Activated CD4-positive, alpha-beta memory T cell treated with anti-CD3 and anti-CD28 coated beads for 36 hours (primary cell): ENCODE measurements at regions not wholly inside any gene's neighbourhood (a gene's known extent, or its start where the extent isn't known, plus 50 kb on each side); places are given as distances from the start of the nearest gene placed in this dataset.

ENCODE experiments used
- CTCF ChIA-PET: fragments of 350-600 bp; sonication (Branson Sonifier 250); formaldehyde crosslinking; loops from one replicate; lab custom pipeline; 2021; ENCODE audit warnings: antibody characterized with exemption, inconsistent platforms; lab: Charles Lee
- POLR2A ChIA-PET: fragments of 350-600 bp; sonication (Branson Sonifier 250); formaldehyde crosslinking; loops from one replicate; lab custom pipeline; 2021; ENCODE audit warnings: antibody characterized with exemption; lab: Charles Lee
- DNase-seq: peaks from one replicate; pipeline ENCODE4 v3.0.0-alpha.2; 2020
- H3K27ac Mint-ChIP-seq: one replicate; pipeline ENCODE4 v1.8.0; 2021; ENCODE audit warnings: mixed read lengths
- H3K27me3 Mint-ChIP-seq: one replicate; pipeline ENCODE4 v1.8.0; 2021; ENCODE audit warnings: mixed read lengths
- H3K36me3 Mint-ChIP-seq: one replicate; pipeline ENCODE4 v1.8.0; 2021; ENCODE audit warnings: mixed read lengths
- H3K4me1 Mint-ChIP-seq: one replicate; pipeline ENCODE4 v1.8.0; 2021; ENCODE audit warnings: low read depth, mixed read lengths
- H3K4me3 Mint-ChIP-seq: one replicate; pipeline ENCODE4 v1.8.0; 2021; ENCODE audit warnings: mild to moderate bottlenecking, mixed read lengths
- H3K9me3 Mint-ChIP-seq: one replicate; pipeline ENCODE4 v1.8.0; 2021; ENCODE audit warnings: mixed read lengths
- intact Hi-C: fragments of 100-400 bp; cut with micrococcal nuclease; formaldehyde crosslinking; loops from one replicate; pipeline ENCODE4 v1.15.1; 2023

- POLR2A ChIA-PET, result no interaction called here
- H3K9me3 Mint-ChIP-seq, result no peaks in the 10 kb centered on the region
- H3K27ac Mint-ChIP-seq, result no peak overlapping the region
These were observed 266.1 kb downstream of the SLC4A3 start for GRCh38 chr2:219893541-219893940.

GRCh38 chr2:219897456-219897855 lies 270.0 kb downstream of the SLC4A3 start:
- Mint-ChIP-seq H3K36me3 (no peaks in the 10 kb centered on the region), H3K4me1 (no peaks in the 10 kb centered on the region), H3K27ac (no peak overlapping the region), H3K4me3 (no peak overlapping the region), H3K27me3 (peaks cover 3% of the 10 kb centered on the region), H3K9me3 (no peaks in the 10 kb centered on the region)
- no peak for DNase-seq
- intact Hi-C loops, result no loop called here
- ChIA-PET CTCF (no interaction called here), POLR2A (no interaction called here)

More at GRCh38 chr2:219893541-219893940, 266.1 kb downstream of the SLC4A3 start:
- intact Hi-C loops, result no loop called here
- Mint-ChIP-seq H3K36me3 (no peaks in the 10 kb centered on the region), H3K4me1 (no peaks in the 10 kb centered on the region), H3K4me3 (no peak overlapping the region), H3K27me3 (no peaks in the 10 kb centered on the region)
- DNase-seq, result no peak
- CTCF ChIA-PET, result no interaction called here

- no peak overlapping the region for H3K27ac Mint-ChIP-seq
- POLR2A ChIA-PET, result no interaction called here
- peaks cover 3% of the 10 kb centered on the region for H3K27me3 Mint-ChIP-seq
- intact Hi-C loops, result no loop called here
- H3K9me3 Mint-ChIP-seq, result no peaks in the 10 kb centered on the region
- no peak for DNase-seq
- CTCF ChIA-PET, result no interaction called here
- H3K4me1 Mint-ChIP-seq, result no peaks in the 10 kb centered on the region
- H3K4me3 Mint-ChIP-seq, result no peak overlapping the region
- H3K36me3 Mint-ChIP-seq, result no peaks in the 10 kb centered on the region
These were observed 273.7 kb downstream of the SLC4A3 start for GRCh38 chr2:219901155-219901554.

- no peaks in the 10 kb centered on the region for H3K36me3 Mint-ChIP-seq
- H3K27me3 Mint-ChIP-seq, result peaks cover 3% of the 10 kb centered on the region
- H3K27ac Mint-ChIP-seq, result no peak overlapping the region
- intact Hi-C loops, result no loop called here
- no peaks in the 10 kb centered on the region for H3K9me3 Mint-ChIP-seq
- ChIA-PET POLR2A (interaction anchor here (0.6 kb wide), 1 partner anchor 717 kb away, joined by 4 read pairs; no protein-coding TSS in a partner anchor), CTCF (no interaction called here)
- H3K4me3 Mint-ChIP-seq, result no peak overlapping the region
- H3K4me1 Mint-ChIP-seq, result no peaks in the 10 kb centered on the region
- DNase-seq, result no peak
These were observed 275.6 kb downstream of the SLC4A3 start for GRCh38 chr2:219902891-219903552.

- ChIA-PET POLR2A (no interaction called here), CTCF (no interaction called here)
- H3K27me3 Mint-ChIP-seq, result peaks cover 3% of the 10 kb centered on the region
- no peaks in the 10 kb centered on the region for H3K36me3 Mint-ChIP-seq
- no peak for DNase-seq
- H3K27ac Mint-ChIP-seq, result no peak overlapping the region
- H3K9me3 Mint-ChIP-seq, result no peaks in the 10 kb centered on the region
- no peaks in the 10 kb centered on the region for H3K4me1 Mint-ChIP-seq
- H3K4me3 Mint-ChIP-seq, result no peak overlapping the region
- intact Hi-C loops, result no loop called here
These were observed 278.2 kb downstream of the SLC4A3 start for GRCh38 chr2:219905640-219906039.

GRCh38 chr2:219906114-219907010 lies 278.9 kb downstream of the SLC4A3 start:
- Mint-ChIP-seq H3K4me3 (no peak overlapping the region), H3K4me1 (no peaks in the 10 kb centered on the region), H3K36me3 (no peaks in the 10 kb centered on the region), H3K9me3 (no peaks in the 10 kb centered on the region), H3K27ac (no peak overlapping the region), H3K27me3 (peaks cover 3% of the 10 kb centered on the region)
- intact Hi-C loops, result no loop called here
- CTCF ChIA-PET, result no interaction called here
- no peak for DNase-seq
- POLR2A ChIA-PET, result no interaction called here

- Mint-ChIP-seq H3K4me3 (no peak overlapping the region), H3K27me3 (peaks cover 3% of the 10 kb centered on the region), H3K4me1 (no peaks in the 10 kb centered on the region), H3K27ac (no peak overlapping the region), H3K9me3 (no peaks in the 10 kb centered on the region), H3K36me3 (no peaks in the 10 kb centered on the region)
- CTCF ChIA-PET, result no interaction called here
- DNase-seq, result no peak
- intact Hi-C loops, result no loop called here
- POLR2A ChIA-PET, result no interaction called here
These were observed 279.6 kb downstream of the SLC4A3 start for GRCh38 chr2:219907011-219907365.

- no peak for DNase-seq
- Mint-ChIP-seq H3K27me3 (no peaks in the 10 kb centered on the region), H3K27ac (no peak overlapping the region), H3K36me3 (no peaks in the 10 kb centered on the region), H3K4me1 (no peaks in the 10 kb centered on the region), H3K4me3 (no peak overlapping the region), H3K9me3 (no peaks in the 10 kb centered on the region)
- intact Hi-C loops, result no loop called here
- ChIA-PET POLR2A (no interaction called here), CTCF (no interaction called here)
These were observed 281.1 kb downstream of the SLC4A3 start for GRCh38 chr2:219908538-219908937.

GRCh38 chr2:219911541-219911940 lies 284.1 kb downstream of the SLC4A3 start:
- Mint-ChIP-seq H3K27ac (no peak overlapping the region), H3K4me3 (no peak overlapping the region), H3K9me3 (no peaks in the 10 kb centered on the region), H3K4me1 (no peaks in the 10 kb centered on the region), H3K36me3 (no peaks in the 10 kb centered on the region), H3K27me3 (no peaks in the 10 kb centered on the region)
- CTCF ChIA-PET, result no interaction called here
- DNase-seq, result no peak
- POLR2A ChIA-PET, result no interaction called here
- intact Hi-C loops, result no loop called here

- ChIA-PET POLR2A (no interaction called here), CTCF (no interaction called here)
- no peak for DNase-seq
- intact Hi-C loops, result no loop called here
- Mint-ChIP-seq H3K4me1 (no peaks in the 10 kb centered on the region), H3K27me3 (no peaks in the 10 kb centered on the region), H3K4me3 (no peak overlapping the region), H3K36me3 (no peaks in the 10 kb centered on the region), H3K9me3 (no peaks in the 10 kb centered on the region), H3K27ac (no peak overlapping the region)
These were observed 285.1 kb downstream of the SLC4A3 start for GRCh38 chr2:219912491-219912921.

GRCh38 chr2:219914577-219914976 lies 287.1 kb downstream of the SLC4A3 start:
- CTCF ChIA-PET, result no interaction called here
- H3K9me3 Mint-ChIP-seq, result no peaks in the 10 kb centered on the region

GRCh38 chr2:219916281-219916680 lies 288.9 kb downstream of the SLC4A3 start:
- POLR2A ChIA-PET, result no interaction called here
- no peaks in the 10 kb centered on the region for H3K27me3 Mint-ChIP-seq
- no peaks in the 10 kb centered on the region for H3K9me3 Mint-ChIP-seq
- H3K4me1 Mint-ChIP-seq, result no peaks in the 10 kb centered on the region
- CTCF ChIA-PET, result no interaction called here
- no peak overlapping the region for H3K4me3 Mint-ChIP-seq
- no peak overlapping the region for H3K27ac Mint-ChIP-seq
- H3K36me3 Mint-ChIP-seq, result no peaks in the 10 kb centered on the region
- intact Hi-C loops, result no loop called here
- no peak for DNase-seq

More at GRCh38 chr2:219914577-219914976, 287.1 kb downstream of the SLC4A3 start:
- Mint-ChIP-seq H3K36me3 (no peaks in the 10 kb centered on the region), H3K4me3 (no peak overlapping the region), H3K27me3 (no peaks in the 10 kb centered on the region), H3K4me1 (no peaks in the 10 kb centered on the region), H3K27ac (no peak overlapping the region)
- POLR2A ChIA-PET, result no interaction called here
- intact Hi-C loops, result no loop called here
- no peak for DNase-seq
